RWPE1 (cell line): ENCODE measurements at regions not wholly inside any gene's neighbourhood (a gene's known extent, or its start where the extent isn't known, plus 50 kb on each side); places are given as distances from the start of the nearest gene placed in this dataset.

ENCODE experiments used
- CTCF ChIA-PET: fragments of 350-600 bp; sonication (Branson Sonifier 250); formaldehyde crosslinking; extraction: SDS; loops from one replicate; lab custom pipeline; 2021; lab: Yijun Ruan, JAX
- POLR2A ChIA-PET: fragments of 400-600 bp; formaldehyde crosslinking; extraction: SDS; loops from one replicate; lab custom pipeline; 2020; ENCODE audit warnings: antibody characterized with exemption; ENCODE audit not compliant: low non-redundant PET; lab: Yijun Ruan, JAX
- DNase-seq: peaks from one replicate; pipeline ENCODE4 v3.0.0; 2012; ENCODE audit warnings: low spot score
- H3K27ac ChIP-seq: fragments of 450-650 bp; 2 replicates; pipeline ENCODE4 v1.5.1; 2017
- TF ChIP-seq, protein P1 (sequence below): fragments of 450-650 bp; conservative IDR thresholded peaks from 2 replicates; pipeline ENCODE4 v1.5.1; 2017; ENCODE audit warnings: low read depth, mild to moderate bottlenecking

DNA sequence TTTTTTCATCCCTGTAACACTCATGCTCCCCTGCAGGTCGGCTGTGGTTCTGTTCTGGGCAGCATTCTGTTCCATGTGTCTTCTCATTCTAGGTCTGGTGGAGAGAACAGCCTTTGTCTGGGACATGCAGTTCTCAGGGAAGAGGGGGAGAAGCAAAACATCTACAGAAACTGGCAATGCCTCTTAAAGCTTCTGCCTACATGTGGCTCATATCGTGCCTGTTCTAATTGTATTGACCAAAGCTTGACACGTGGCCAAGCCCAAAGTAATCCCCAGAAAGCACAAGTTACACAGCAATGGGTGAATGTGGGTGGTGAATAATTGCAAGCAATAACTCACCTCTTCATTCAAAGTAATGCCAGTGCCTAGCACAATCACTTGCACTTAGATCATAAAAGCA is 218.2 kb upstream of the IL12B start:
- TF ChIP-seq, protein P1, sequence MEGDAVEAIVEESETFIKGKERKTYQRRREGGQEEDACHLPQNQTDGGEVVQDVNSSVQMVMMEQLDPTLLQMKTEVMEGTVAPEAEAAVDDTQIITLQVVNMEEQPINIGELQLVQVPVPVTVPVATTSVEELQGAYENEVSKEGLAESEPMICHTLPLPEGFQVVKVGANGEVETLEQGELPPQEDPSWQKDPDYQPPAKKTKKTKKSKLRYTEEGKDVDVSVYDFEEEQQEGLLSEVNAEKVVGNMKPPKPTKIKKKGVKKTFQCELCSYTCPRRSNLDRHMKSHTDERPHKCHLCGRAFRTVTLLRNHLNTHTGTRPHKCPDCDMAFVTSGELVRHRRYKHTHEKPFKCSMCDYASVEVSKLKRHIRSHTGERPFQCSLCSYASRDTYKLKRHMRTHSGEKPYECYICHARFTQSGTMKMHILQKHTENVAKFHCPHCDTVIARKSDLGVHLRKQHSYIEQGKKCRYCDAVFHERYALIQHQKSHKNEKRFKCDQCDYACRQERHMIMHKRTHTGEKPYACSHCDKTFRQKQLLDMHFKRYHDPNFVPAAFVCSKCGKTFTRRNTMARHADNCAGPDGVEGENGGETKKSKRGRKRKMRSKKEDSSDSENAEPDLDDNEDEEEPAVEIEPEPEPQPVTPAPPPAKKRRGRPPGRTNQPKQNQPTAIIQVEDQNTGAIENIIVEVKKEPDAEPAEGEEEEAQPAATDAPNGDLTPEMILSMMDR = no peak
- no peak overlapping the region for H3K27ac ChIP-seq
- no peak for DNase-seq
- POLR2A ChIA-PET = no interaction called here
- CTCF ChIA-PET = no interaction called here

DNA sequence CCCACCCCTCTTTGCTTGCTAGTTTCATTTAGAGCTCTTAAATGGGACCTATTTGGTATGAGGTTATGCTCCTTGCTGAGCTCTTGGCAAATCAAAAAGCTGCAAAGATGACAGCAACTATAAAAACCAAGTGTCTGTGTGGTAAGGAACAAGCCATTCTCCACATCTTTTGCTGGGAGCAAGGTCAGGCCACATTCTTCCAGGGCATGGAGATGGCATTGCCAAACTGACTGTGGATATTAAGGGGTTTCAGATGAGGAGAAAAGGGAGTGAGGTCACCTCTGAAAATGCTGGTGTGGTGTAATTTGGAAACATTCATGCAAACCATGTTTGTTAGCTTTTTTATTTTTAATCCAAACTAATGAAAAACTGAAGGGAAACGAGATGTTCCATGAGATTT is 218.8 kb upstream of the IL12B start:
- H3K27ac ChIP-seq = no peak overlapping the region
- CTCF ChIA-PET = no interaction called here
- POLR2A ChIA-PET = no interaction called here
- TF ChIP-seq, protein P1 = no peak
- no peak for DNase-seq

- ChIA-PET POLR2A (no interaction called here), CTCF (no interaction called here)
- no peak for DNase-seq
- no peak overlapping the region for H3K27ac ChIP-seq
- TF ChIP-seq, protein P1 = no peak
These were observed 220.7 kb upstream of the IL12B start for GRCh38 chr5:159550951-159551350.

- POLR2A ChIA-PET = no interaction called here
- peak; percentile 55 for DNase-seq
- CTCF ChIA-PET = interaction anchor here (0.6 kb wide), 1 partner anchor 647 kb away, joined by 3 read pairs; no protein-coding TSS in a partner anchor
- no peak overlapping the region for H3K27ac ChIP-seq
- TF ChIP-seq, protein P1 = no peak
These were observed 222.5 kb upstream of the IL12B start for GRCh38 chr5:159552751-159553150.

- no peak overlapping the region for H3K27ac ChIP-seq
- no peak for DNase-seq
- ChIA-PET POLR2A (no interaction called here), CTCF (no interaction called here)
- TF ChIP-seq, protein P1 = no peak
These were observed 223.5 kb upstream of the IL12B start for GRCh38 chr5:159553792-159554191.

- CTCF ChIA-PET = no interaction called here
- H3K27ac ChIP-seq = no peak overlapping the region
- TF ChIP-seq, protein P1 = no peak
- no peak for DNase-seq
- POLR2A ChIA-PET = no interaction called here
These were observed 224.8 kb upstream of the IL12B start for GRCh38 chr5:159555084-159555483.

DNA sequence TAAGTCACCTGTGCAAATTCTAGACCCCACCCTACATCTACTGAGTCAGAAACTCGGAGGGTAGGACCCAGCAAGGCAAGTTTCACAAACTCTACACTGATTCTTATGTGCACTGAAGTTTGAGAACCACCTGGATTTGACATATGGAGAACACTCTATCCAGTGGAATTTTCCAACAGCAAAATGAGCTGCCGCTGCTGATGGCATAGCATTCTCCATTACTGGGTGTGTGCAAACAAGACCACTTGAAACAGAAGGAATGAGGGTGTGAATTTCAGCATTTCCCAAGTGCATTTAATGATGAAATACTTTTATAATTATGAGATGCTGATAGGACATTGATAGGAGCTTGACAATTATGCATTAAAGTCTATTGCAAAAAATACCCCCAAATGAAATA is 229.1 kb upstream of the IL12B start:
- CTCF ChIA-PET = no interaction called here
- POLR2A ChIA-PET = no interaction called here

More for the DNA sequence above, 229.1 kb upstream of the IL12B start:
- DNase-seq = no peak
- H3K27ac ChIP-seq = no peak overlapping the region
- TF ChIP-seq, protein P1 = no peak
